ENCODE measurements at regions not wholly inside any gene's neighbourhood (a gene's known extent, or its start where the extent isn't known, plus 50 kb on each side); places are given as distances from the start of the nearest gene placed in this dataset.
"Not testable (repeated sequence)": the region's sequence is repeated elsewhere in the genome, so short reads cannot be mapped to it uniquely, and the experiment has no call there.

- not testable (repeated sequence) for TF ChIP-seq POLR2AphosphoS5 (IDR thresholded peaks at IDR 0.05; ENCODE audit: low read depth, low read length); EGR1 (IDR thresholded peaks at IDR 0.05; ENCODE audit: borderline replicate concordance, low read depth, low read length); NRF1 (IDR thresholded peaks at IDR 0.05; ENCODE audit: low read depth, low read length); POLR2A (IDR thresholded peaks at IDR 0.05; ENCODE audit: control extremely low read depth in 1 of 2, low read depth in 2 of 2, low read length in 2 of 2)
These were observed 99.1 kb upstream of the CCDC28A start for GRCh38 chr6:138674444-138674843.
